Mesenchymal stem cell (in vitro differentiated cells and primary cell): ENCODE measurements at regions not wholly inside any gene's neighbourhood (a gene's known extent, or its start where the extent isn't known, plus 50 kb on each side); places are given as distances from the start of the nearest gene placed in this dataset.
"Not testable (repeated sequence)": the region's sequence is repeated elsewhere in the genome, so short reads cannot be mapped to it uniquely, and the experiment has no call there.

Experiments used
- DNase-seq: peaks from one replicate; pipeline ENCODE4 v3.0.0-alpha.2; 2013
- H2AFZ ChIP-seq: one replicate; pipeline ENCODE4 v1.6.1; 2013; ENCODE audit warnings: low read depth, mild to moderate bottlenecking, control low read depth, inconsistent platforms, low read length, moderate library complexity
- H2AK5ac ChIP-seq: 2 replicates; pipeline ENCODE4 v1.6.1; 2013; ENCODE audit warnings: low read length, moderate library complexity, mild to moderate bottlenecking, inconsistent platforms; ENCODE audit not compliant: severe bottlenecking
- H2BK120ac ChIP-seq: one replicate; pipeline ENCODE4 v1.6.1; 2013; ENCODE audit warnings: low read depth, mild to moderate bottlenecking, inconsistent platforms, low read length, moderate library complexity
- H2BK12ac ChIP-seq, 2 experiments: one replicate each; pipeline ENCODE4 v1.6.1; 2013; ENCODE audit warnings: inconsistent platforms in 2 of 2, low read length in 2 of 2, mild to moderate bottlenecking in 2 of 2, moderate library complexity in 2 of 2, control low read depth in 1 of 2
- H2BK15ac ChIP-seq: one replicate; pipeline ENCODE4 v1.6.1; 2013; ENCODE audit warnings: mild to moderate bottlenecking, low read depth, inconsistent platforms; ENCODE audit not compliant: poor library complexity, severe bottlenecking
- H2BK5ac ChIP-seq: 2 replicates; pipeline ENCODE4 v1.6.1; 2013; ENCODE audit warnings: low read depth, mild to moderate bottlenecking, low read length, control low read depth, inconsistent platforms; ENCODE audit not compliant: poor library complexity, severe bottlenecking
- H3K14ac ChIP-seq, 2 experiments: one replicate each; pipeline ENCODE4 v1.6.1; 2013; ENCODE audit warnings: inconsistent platforms in 2 of 2, low read length in 2 of 2, control low read depth in 1 of 2, mild to moderate bottlenecking in 1 of 2, moderate library complexity in 1 of 2
- H3K18ac ChIP-seq, 2 experiments: one replicate each; pipeline ENCODE4 v1.6.1; 2013; ENCODE audit warnings: inconsistent platforms in 2 of 2, low read length in 2 of 2, control low read depth in 1 of 2, low read depth in 1 of 2, mild to moderate bottlenecking in 1 of 2
- H3K23ac ChIP-seq, 2 experiments: one replicate each; pipeline ENCODE4 v1.6.1; 2013; ENCODE audit warnings: inconsistent platforms in 2 of 2, low read length in 2 of 2, mild to moderate bottlenecking in 2 of 2, moderate library complexity in 2 of 2, control low read depth in 1 of 2
- H3K27ac ChIP-seq: 2 replicates; pipeline ENCODE4 v1.5.1; 2013; ENCODE audit warnings: mild to moderate bottlenecking, moderate library complexity, low read length, control low read depth, inconsistent platforms; ENCODE audit not compliant: poor library complexity, severe bottlenecking
- H3K27me3 ChIP-seq, 2 experiments: 2 replicates each; pipeline versions ENCODE4 v1.6.1 to v1.7.0; 2013; ENCODE audit warnings: low read length in 2 of 2, mild to moderate bottlenecking in 2 of 2, moderate library complexity in 2 of 2, control low read depth in 1 of 2, inconsistent platforms in 1 of 2; ENCODE audit not compliant: control insufficient read depth in 1 of 2, insufficient read depth in 1 of 2
- H3K36me3 ChIP-seq, 2 experiments: 2 replicates each; pipeline versions ENCODE4 v1.6.1 to v1.7.0; 2013; ENCODE audit warnings: low read length in 2 of 2, control low read depth in 1 of 2, inconsistent platforms in 1 of 2, low read depth in 1 of 2, mild to moderate bottlenecking in 1 of 2; ENCODE audit not compliant: insufficient read depth in 2 of 2, control insufficient read depth in 1 of 2
- H3K4ac ChIP-seq, 2 experiments: one replicate each; pipeline ENCODE4 v1.6.1; 2013; ENCODE audit warnings: inconsistent platforms in 2 of 2, low read length in 2 of 2, mild to moderate bottlenecking in 2 of 2, moderate library complexity in 2 of 2, control low read depth in 1 of 2, low read depth in 1 of 2
- H3K4me1 ChIP-seq: 2 replicates; pipeline ENCODE4 v1.6.1; 2013; ENCODE audit warnings: low read depth, low read length, control low read depth; ENCODE audit not compliant: control insufficient read depth, insufficient read depth
- H3K4me2 ChIP-seq: 2 replicates; pipeline ENCODE4 v1.6.1; 2013; ENCODE audit warnings: low read length, mild to moderate bottlenecking, inconsistent platforms; ENCODE audit not compliant: poor library complexity, severe bottlenecking
- H3K4me3 ChIP-seq, 2 experiments: 2 replicates each; pipeline versions ENCODE4 v1.5.1 to v1.7.0; 2013; ENCODE audit warnings: low read length in 2 of 2, mild to moderate bottlenecking in 2 of 2, control low read depth in 1 of 2, low read depth in 1 of 2; ENCODE audit not compliant: insufficient read depth in 1 of 2
- H3K79me1 ChIP-seq: replicated peaks from 2 replicates; pipeline ENCODE4 v1.6.1; 2013; ENCODE audit warnings: mild to moderate bottlenecking, control low read depth, low read length, inconsistent platforms; ENCODE audit not compliant: poor library complexity, severe bottlenecking
- H3K9ac ChIP-seq: 2 replicates; pipeline ENCODE4 v1.7.0; 2013; ENCODE audit warnings: mild to moderate bottlenecking, low read length, moderate library complexity
- H3K9me3 ChIP-seq: 2 replicates; pipeline ENCODE4 v1.7.0; 2013; ENCODE audit warnings: mild to moderate bottlenecking, low read length; ENCODE audit not compliant: control insufficient read depth
- H4K8ac ChIP-seq: one replicate; pipeline ENCODE4 v1.6.1; 2013; ENCODE audit warnings: inconsistent platforms, mild to moderate bottlenecking, low read length, moderate library complexity
- H4K91ac ChIP-seq: one replicate; pipeline ENCODE4 v1.6.1; 2013; ENCODE audit warnings: mild to moderate bottlenecking, low read length, inconsistent platforms
- WGBS: methylation state at CpG from one replicate; pipeline ENCODE4 v1.1.7; 2013; ENCODE audit warnings: mixed read lengths; 5-methylcytosine and 5-hydroxymethylcytosine counted together

DNA sequence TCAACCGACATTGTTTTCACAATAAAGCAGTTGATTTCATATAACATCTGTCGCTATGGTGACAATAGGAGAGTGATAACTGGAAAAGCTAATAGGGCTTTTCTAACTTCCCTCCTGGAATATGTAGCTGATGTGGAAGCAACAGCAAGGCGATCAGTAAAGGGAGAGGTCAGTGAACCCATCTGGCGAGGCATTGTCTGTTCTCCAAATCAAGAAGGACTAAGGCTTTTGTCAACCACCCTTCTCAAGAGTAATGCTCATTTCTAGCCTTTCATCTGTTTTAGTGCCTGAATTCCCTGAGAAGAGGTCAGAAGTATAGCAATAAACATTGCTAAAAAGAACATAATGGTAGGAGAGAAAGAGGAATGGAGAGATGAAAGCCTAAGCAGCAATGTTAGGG is 201.3 kb downstream of the AKAP7 start:
- Histone ChIP-seq H3K23ac (no peak overlapping the region), H3K79me1 (no peaks in the 10 kb centered on the region), H3K4ac (no peak overlapping the region), H2BK15ac (no peak overlapping the region), H2BK5ac (no peak overlapping the region), H3K27me3 (peaks cover 0 to 2% of the 10 kb centered on the region in 2 experiments), H3K4me1 (no peaks in the 10 kb centered on the region), H3K14ac (no peak overlapping the region), H3K18ac (no peak overlapping the region), H2BK12ac (no peak overlapping the region), H3K9ac (no peak overlapping the region), H2BK120ac (no peak overlapping the region), H4K8ac (no peak overlapping the region), H3K4me3 (no peak overlapping the region), H3K27ac (no peak overlapping the region), H3K9me3 (no peaks in the 10 kb centered on the region), H4K91ac (no peak overlapping the region), H3K4me2 (no peak overlapping the region), H2AK5ac (no peak overlapping the region), H3K36me3 (no peaks in the 10 kb centered on the region), H2AFZ (no peak overlapping the region)
- 89% methylated on average over 4 of the region's 4 CpGs for WGBS
- DNase-seq = no peak

DNA sequence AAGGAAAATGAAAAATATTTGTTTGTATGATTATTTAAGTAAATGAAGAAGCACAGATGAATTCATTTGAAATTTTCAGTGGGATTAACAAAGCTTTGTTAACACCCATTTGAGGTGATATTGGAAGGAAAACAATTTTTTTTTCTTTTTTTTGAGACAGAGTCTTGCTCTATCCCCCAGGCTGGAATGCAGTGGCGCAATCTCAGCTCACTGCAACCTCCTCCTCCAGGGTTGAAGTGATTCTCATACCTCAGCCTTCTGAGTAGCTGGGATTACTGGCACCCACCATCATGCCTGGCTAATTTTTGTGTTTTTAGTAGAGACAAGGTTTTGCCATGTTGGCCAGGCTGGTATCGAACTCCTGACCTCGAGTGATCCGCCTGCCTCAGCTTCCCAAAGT is 211.6 kb downstream of the AKAP7 start:
- not testable (repeated sequence) for H3K18ac ChIP-seq, H3K9me3 ChIP-seq, H3K4me1 ChIP-seq, H3K4me2 ChIP-seq, H3K4ac ChIP-seq, H3K4me3 ChIP-seq, DNase-seq, H2AFZ ChIP-seq, H3K79me1 ChIP-seq, H3K23ac ChIP-seq, H4K91ac ChIP-seq, H2AK5ac ChIP-seq, H3K9ac ChIP-seq, H3K14ac ChIP-seq, H3K36me3 ChIP-seq, H3K27ac ChIP-seq, H2BK12ac ChIP-seq, H3K27me3 ChIP-seq, H2BK15ac ChIP-seq, H4K8ac ChIP-seq, H2BK120ac ChIP-seq, H2BK5ac ChIP-seq
- WGBS = 100% methylated on average over 1 of the region's 4 CpGs

GRCh38 chr6:131348572-131348971 is 213.3 kb downstream of the AKAP7 start:
- Histone ChIP-seq H3K23ac (no peak overlapping the region), H2BK12ac (no peak overlapping the region), H3K79me1 (no peaks in the 10 kb centered on the region), H3K27ac (no peak overlapping the region), H3K4me2 (no peak overlapping the region), H2BK120ac (no peak overlapping the region), H3K14ac (no peak overlapping the region), H2AFZ (no peak overlapping the region), H3K9ac (no peak overlapping the region), H4K8ac (no peak overlapping the region), H3K18ac (no peak overlapping the region), H2BK5ac (no peak overlapping the region), H3K9me3 (no peaks in the 10 kb centered on the region), H2BK15ac (no peak overlapping the region), H4K91ac (no peak overlapping the region), H3K4me1 (no peaks in the 10 kb centered on the region), H3K4me3 (no peak overlapping the region), H3K4ac (no peak overlapping the region), H3K36me3 (no peaks in the 10 kb centered on the region), H3K27me3 (peaks cover 3 to 7% of the 10 kb centered on the region in 2 experiments), H2AK5ac (no peak overlapping the region)
- 41% methylated on average over 5 of the region's 5 CpGs for WGBS
- no peak for DNase-seq

DNA sequence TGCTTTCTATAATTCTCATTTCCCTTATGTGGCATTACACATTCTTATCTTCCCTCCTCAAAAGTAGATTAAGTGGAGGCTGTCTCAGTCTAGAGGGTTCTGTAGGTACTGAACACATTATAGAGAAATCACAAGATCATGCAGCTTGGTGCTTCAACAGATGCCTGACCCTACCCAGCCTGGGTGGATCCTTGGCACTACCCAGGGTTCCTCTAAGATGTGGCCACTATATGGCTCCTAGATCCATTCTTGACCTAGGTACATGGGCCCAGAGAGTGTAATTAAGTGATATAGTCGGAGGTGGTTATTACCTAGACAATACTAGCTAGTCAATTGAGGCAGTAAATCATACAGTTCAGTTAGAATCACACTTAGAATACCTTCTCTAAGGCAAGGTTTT is 213.9 kb downstream of the AKAP7 start:
- no peak for DNase-seq
- WGBS = no CpG with 5 or more reads among the region's 1 CpG

More for the DNA sequence above, 213.9 kb downstream of the AKAP7 start:
- H3K18ac ChIP-seq = no peak overlapping the region
- no peak overlapping the region for H3K4me2 ChIP-seq
- no peak overlapping the region for H2BK15ac ChIP-seq
- H3K27me3 ChIP-seq = peaks cover 3 to 7% of the 10 kb centered on the region in 2 experiments
- H3K4me1 ChIP-seq = no peaks in the 10 kb centered on the region
- H2BK12ac ChIP-seq = no peak overlapping the region
- no peaks in the 10 kb centered on the region for H3K9me3 ChIP-seq
- no peak overlapping the region for H2AK5ac ChIP-seq
- H3K23ac ChIP-seq = no peak overlapping the region
- no peak overlapping the region for H4K8ac ChIP-seq
- no peak overlapping the region for H2BK120ac ChIP-seq
- H3K9ac ChIP-seq = no peak overlapping the region
- H2AFZ ChIP-seq = no peak overlapping the region
- no peak overlapping the region for H2BK5ac ChIP-seq
- no peak overlapping the region for H4K91ac ChIP-seq
- no peaks in the 10 kb centered on the region for H3K36me3 ChIP-seq
- H3K14ac ChIP-seq = no peak overlapping the region
- no peaks in the 10 kb centered on the region for H3K79me1 ChIP-seq
- H3K4me3 ChIP-seq = no peak overlapping the region
- no peak overlapping the region for H3K27ac ChIP-seq
- no peak overlapping the region for H3K4ac ChIP-seq
